GM19372 (cell line): ENCODE measurements at regions not wholly inside any gene's neighbourhood (a gene's known extent, or its start where the extent isn't known, plus 50 kb on each side); places are given as distances from the start of the nearest gene placed in this dataset.

Source experiments
- ATAC-seq: cut with Tn5 transposase; IDR thresholded peaks from one replicate; pipeline ENCODE4 v1.9.1; 2021; ENCODE audit warnings: mild to moderate bottlenecking, low read depth, moderate library complexity; ENCODE audit not compliant: unreplicated experiment

DNA sequence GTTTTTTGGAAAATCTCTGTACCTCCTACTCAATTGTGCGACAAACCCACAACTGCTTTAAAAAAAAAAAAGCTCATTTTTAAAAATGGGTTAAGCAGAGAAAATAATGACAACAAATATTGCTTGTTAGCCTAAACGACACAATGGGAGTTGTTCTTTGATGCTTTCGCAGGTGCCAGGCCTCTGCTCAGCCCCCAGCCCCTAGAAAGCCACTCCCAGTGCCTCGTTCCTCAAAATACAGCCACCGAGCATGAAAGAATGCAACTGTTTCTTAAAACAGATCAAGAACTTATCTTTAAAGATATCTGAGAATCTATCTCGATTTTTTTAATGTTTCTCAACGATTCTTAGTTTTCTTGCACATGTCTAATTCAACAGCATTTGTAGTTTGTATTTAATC is 85.2 kb upstream of the PFKP start:
- ATAC-seq, result no peak

DNA sequence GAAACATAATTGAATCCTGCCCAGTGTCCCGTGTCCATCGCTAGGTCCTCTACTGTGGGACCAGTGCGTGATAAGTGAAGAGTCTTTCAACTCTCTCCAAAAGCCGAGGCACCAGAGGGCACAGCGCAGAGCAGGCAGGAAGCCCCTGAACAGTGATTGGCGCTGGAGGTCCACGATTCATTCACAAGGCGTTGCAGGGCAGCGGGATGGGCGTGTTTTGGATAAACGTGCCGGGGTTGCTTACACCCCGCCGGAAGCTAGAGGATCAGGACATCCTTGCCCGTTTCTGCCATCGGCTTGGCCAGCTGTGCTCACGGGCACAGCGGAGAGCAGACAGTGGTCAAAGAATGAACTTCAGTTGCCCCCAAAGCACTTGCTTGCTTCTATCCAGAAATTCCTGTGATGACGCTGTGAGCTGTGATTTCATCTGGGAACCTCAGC is 86.0 kb upstream of the PFKP start:
- no peak for ATAC-seq

DNA sequence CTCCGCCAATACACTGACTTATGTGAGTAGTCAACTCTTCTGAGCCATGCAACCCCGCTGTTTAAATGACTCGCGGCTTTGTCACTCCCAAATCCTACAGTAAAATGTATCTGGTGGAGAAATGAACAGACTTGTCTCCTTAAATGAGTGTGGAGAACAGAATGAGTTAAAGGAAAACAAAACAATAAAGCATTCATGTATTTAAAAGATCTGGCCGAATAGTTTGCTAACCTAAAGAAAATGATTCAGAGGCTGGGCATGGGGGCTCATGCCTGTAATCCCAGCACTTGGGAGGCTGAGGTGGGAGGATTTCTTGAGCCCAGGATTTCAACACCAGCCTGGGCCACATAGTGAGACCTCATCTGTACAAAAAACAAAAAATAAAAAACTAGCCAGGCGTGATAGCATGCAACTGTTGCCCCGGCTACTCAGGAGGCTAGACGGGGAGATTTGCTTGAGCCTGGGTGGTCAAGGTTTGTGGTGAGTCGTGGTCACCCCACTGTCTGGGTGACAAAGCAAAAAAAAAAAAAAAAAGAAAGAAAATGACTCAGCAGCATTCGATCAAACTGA is 86.5 kb upstream of the PFKP start:
- ATAC-seq, result no peak

DNA sequence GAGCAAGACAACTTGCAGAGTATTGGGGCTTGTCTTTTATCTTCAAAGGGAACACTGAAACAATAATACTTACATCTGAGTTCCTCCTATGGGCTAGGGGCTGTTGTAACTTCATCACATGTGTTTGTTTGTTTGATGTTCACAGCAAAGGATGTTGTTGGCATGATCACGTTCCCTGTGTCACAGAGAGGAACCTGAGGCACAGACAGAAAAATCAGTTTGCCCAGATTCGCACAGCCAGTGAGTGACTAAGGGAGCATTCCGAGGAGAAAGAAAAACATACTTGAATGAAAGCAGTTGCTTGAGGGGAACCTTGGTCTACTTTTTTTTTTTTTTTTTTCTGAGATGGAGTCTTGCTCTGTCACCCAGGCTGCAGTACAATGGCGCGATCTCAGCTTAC is 87.2 kb upstream of the PFKP start:
- no peak for ATAC-seq

DNA sequence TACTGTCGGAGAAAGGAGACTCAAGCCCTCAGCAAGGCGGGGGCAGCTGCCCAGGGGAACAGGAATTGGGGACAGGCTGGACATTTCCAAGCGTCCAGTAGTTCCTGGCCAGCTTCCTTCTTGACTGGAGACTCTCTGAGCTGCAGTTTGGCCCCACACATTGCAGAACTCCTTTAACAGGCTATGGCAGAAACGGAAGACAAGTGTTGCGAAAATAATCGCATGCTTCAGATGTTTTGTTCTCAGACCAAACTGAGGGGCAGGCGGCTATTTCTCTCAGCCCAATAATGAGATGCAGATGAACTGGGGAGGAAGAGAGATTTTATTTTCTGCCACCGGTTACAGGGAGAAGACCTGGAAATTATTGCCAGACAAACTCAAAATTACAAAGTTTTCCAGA is 88.0 kb upstream of the PFKP start:
- no peak for ATAC-seq

DNA sequence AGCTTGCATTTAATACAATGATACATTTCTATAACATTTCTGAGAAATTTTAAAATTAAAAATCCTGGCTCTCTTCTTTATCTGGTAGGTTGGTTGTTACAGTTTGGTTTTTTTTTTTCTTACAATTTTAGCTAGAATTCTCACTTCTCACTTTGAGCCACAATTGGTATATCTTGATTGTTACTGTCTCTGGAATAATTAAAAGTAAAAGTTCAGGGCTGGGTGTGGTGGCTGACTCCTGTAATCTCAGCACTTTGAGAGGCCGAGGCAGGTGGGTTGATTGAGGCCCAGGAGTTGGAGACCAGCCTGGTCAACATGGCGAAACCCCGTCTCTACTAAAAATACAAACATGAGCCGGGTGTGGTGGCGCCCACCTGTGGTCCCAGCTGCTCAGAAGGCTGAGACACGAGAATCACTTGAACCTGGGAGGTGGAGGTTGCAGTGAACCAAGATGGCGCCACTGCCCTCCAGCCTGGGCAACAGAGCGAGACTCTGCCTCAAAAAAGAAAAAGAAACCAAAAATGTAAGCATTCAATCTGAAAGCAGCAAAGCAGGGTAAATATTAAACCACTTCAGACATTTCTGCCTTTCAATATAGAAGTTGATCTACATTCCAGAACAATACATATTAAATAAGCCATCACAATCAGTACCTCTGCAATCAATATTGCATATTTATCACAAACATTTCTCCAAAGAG is 88.6 kb upstream of the PFKP start:
- ATAC-seq, result no peak

DNA sequence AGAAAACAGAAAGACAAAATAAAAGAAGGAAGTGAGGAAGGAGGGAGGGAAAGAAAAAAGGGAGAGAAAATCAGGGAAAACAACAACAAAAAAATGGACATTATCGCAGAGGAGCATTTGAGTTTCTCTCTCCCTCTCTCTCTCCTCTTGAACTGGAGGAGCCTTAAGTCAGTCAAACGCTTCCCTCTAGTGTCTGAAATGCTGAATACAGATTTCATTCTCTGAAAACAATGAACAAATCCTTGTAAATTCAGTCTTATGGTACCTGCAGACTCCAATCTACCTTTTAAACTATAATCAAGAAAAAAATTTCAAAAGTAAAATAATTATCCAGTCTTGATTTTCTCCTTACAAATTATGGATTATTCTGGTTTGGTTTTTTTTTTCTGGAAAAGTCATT is 89.2 kb upstream of the PFKP start:
- ATAC-seq, result peak; percentile 54

DNA sequence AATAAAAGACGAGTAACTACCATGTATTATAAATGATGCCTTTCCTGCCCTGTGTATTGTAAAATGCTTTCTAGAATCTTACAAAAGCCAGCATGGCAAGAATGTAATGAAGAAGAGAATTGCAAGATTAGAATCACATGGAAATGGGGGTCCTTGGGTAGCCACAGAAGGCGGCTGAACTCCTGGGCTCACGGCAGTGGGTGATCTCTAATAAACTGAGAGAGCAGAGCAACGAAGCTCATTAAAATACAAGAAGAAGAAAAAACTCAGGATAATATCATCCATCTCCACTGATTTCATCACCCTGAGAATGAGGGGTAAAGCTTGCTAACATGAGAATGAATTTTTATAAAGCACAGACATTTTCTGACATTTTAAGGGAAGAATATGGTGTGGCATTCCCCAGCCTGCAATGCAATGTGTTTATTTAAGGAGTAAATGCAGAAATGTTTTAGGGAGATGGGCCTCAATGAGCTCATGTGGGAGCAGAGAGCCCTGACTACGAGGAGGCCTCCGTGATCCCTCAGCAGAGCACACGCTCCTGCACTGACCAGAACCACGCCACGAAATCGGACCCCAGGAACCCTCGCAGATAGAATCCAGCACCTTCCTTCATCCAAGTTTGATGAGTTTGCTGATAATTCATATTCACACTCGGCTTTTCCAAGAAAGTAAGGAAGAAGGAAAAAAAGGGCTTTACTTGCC is 92.7 kb upstream of the PFKP start:
- no peak for ATAC-seq

DNA sequence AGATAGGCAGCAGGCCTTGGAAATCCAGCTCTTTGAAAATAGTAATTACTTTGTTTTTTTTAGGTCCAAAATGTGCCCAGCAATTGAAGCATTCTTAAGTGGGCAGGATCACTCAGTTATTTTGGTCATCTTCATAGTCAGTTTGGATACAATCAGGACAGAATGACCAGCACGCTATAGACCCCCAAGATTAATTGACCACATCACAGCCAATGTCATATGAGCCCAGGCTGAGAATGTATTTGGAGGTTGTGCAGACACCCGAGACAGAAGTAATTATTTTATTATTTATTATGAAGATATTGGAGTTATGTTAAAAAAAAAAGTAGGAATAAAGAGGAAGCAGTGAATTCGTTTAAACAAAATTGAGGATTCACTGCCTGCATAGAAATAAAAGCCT is 93.3 kb upstream of the PFKP start:
- no peak for ATAC-seq

DNA sequence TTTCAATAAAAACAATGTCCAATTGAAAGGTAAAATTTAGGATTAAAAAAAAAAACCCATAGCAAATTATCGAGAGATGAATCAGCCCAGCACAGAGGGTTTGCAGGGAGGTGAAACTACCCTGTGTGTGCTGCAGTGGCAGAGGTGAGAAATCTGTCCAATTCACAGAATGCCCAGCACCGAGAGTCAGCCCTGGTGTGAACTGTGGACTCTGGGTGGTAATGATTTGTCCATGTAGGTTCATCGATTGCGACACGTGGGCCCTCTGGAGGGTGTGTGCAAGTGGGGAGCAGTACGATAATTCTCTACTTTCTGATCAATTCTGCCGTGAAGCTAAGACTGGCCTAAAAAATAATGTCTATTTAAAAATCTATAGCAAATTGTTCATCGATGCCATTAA is 94.5 kb upstream of the PFKP start:
- no peak for ATAC-seq

DNA sequence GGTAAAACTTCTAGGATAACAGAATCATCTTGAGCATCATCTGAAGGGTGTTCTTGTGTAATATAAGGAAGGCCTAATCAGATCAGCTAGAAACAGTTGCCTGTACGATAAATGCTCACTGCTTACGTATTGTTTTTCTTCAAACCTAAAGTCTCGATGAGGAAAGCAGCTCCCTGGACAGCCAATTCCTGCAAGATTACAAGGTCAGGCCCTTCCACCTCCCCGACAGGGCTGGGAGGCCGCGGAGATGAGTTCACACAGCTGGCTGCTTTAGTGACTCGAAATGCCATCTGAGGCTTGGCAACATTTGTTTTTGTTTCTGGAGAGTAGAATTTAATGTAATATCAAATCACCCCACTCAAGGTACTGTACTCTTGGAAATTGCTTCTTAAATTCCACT is 95.1 kb upstream of the PFKP start:
- ATAC-seq, result no peak

DNA sequence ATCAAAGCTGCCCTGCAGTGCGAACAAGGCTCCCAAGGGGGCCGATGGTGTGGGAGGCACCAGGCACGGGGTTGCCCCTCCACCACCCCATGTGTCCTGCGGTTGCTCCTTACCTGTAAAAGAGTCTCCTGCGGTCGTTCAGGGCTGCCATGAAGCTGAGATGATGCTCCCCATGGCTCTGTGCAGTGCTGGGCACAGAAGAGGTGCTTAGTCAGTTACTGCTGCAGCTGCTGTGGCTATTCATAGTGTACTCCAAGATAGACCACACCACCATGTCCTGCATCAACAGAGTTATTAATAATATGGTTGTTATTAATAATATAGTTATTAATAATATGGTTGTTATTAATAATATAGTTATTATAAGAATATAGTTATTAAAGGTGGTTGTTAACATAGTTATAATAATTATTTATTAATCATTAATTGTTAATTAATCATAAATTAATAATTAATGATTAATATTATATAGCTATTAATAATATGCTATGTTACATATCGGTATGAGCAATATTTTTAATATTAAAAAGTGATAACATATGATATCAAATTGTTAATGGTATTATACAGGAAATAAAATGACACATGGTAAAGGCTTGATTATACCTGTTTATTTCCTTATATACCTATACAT is 97.0 kb upstream of the PFKP start:
- ATAC-seq, result no peak

DNA sequence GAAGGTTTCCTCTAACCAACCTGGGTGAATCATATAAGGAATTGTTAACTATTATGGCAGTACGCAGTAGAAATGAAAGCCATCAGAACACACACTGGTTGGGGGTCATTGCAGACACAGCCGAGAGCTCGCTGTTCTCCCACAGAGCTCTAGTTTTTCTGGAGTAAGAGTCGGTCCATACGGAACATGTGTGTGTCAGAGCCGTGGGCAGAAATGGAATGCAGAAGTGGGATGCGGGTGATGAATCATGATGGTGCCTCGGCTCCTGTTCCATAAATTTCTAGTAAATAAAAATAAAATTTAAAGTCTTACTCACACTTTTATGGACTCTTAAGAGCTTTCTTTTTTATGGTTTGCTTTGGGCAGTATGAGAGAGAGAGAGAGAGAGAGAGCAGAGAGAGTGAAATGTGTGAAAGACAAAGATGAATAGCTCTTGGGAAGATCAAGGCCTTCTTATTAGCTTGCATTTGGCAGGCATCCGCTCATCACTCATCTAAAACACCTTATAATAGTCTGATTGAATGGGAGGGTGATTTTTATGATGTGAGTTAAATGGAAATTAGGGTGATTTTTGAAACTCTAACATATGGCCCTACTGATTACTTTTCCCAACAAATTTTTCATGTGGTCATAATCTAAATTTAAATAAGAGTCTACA is 98.8 kb upstream of the PFKP start:
- no peak for ATAC-seq

DNA sequence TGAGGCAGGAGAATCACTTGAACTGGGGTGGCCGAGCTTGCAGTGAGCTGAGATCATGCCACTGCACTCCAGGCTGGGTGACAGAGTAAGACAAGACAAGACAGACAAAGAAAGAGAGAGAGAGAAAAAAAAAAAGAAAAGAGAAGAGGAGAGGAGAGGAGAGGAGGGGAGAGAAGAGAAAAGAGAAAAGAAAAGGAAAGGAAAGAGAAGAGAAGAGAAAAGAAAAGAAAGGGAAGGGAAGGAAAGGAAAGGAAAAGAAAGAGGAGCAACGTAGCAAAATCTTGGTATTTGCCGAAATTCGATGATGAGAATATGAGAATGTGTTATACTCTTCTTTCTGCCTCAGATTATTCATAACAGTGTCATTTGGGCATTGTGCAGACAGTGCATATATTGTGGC is 101.2 kb upstream of the PFKP start:
- no peak for ATAC-seq

DNA sequence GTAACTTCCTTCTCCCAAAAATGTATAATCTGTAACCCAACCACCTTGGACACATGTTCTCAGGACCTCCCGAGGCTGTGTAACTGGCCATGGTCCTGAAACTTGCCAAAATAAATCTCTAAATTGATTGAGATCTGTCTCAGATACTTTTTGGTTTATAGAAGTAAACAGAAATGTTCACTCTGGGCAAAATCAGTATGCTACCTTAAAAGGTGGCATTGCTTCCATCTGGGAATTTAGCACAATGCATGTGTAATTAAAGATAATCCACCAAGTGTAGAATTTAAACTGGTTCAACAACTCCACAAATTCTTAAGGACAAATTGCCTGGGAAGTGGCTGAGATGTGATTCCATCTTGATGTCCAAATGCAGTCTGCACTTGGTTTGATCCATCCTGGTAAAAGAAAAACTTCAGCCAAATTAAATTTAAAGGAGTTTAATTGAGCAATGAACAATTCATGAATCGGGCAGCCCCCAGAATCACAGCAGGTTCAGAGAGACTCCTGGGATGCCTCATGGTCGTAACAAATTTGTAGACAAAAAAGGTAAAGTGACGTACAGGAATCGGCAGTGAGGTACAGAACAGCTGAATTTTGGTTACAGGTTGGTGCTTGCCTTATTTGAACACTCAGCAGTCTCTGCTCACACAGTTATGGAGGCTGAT is 102.6 kb upstream of the PFKP start:
- no peak for ATAC-seq

DNA sequence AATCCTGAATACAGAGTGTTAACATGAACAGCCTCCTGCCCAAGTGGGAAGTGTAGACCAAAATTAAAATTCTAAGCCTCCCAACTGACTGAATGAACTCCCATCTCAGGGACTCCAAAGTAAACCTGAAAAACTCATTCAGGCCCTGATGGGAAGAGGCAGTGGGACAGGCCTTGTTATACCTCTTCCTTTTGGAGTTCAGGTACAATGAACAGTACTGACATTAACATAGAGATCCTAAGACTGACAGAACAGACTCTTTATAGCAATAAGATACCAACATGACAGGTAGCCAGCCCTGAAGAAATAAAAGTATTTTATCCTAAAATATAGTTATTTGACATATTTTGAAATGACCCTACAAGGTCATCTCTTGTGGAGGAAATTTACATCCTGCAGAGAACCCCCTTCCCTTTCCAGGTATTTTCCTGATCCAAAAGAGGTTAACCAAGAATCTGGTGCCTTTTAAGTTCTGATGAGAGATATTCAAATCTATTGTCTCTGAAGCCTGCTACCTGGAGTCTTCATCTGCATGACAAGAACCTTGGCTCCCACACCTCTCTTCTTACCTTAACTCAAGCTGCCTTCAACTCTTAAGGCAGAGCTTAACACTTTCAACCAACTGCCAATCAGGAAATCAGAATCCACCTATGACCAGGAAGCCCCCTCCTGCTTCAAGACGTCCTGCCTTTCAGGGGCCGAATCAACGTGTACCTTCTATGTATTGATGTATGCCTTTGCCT is 103.3 kb upstream of the PFKP start:
- no peak for ATAC-seq

DNA sequence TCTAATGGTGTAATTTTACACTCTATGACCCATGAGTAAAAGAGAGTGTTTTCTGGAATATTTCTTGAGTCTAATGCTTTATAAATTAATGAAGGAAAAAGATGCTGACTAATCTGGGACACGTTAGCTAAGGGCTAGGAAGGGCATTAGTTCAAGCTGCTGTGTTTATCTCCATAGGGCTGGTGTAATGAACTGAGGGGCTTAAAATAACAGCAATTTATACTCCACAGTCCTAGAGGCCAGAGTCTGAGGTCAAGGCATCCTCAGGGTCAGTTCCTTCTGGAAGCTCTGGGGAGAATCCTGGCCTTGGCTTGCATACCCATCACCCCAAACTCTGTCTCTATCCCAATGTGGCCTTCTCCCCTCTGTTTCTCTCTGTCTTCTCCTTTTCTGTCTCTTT is 105.2 kb upstream of the PFKP start:
- ATAC-seq, result no peak

DNA sequence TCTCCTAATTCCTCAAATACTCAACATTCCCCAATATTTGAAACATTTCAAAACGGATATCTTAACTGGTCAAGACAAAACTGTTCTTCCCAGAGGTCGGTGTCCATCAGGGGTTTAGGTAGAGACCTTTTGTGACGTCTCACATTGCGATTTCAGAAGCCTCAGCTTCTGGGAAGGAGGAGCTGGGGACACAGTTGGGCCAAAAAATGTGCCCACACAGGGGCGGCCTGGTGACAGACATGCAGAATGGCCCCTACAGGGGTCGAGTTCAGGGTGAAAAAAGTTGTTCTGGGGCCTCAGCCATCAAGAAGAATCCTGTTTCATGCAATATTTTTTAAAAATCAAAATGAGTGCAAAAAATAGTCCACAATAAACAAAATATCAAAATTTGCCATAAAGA is 108.7 kb upstream of the PFKP start:
- no peak for ATAC-seq

DNA sequence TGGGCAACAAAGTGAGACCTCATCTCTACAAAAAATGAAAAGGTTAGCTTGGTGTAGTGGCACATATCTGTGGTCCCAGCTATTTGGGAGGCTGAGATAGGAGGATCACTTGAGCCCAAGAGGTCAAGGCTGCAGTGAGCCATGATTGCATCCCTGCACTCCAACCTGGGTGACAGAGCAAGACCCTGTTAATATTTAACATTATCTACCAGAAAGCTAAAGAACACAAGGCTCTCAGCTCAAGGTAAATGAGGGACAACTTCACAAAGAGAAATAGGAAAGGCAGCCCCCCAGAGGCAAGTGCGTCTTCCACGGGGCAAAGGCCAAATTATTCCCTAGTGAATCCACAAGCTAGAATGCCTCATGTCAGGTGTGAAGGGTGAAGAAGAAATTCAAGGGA is 109.6 kb upstream of the PFKP start:
- ATAC-seq, result no peak

DNA sequence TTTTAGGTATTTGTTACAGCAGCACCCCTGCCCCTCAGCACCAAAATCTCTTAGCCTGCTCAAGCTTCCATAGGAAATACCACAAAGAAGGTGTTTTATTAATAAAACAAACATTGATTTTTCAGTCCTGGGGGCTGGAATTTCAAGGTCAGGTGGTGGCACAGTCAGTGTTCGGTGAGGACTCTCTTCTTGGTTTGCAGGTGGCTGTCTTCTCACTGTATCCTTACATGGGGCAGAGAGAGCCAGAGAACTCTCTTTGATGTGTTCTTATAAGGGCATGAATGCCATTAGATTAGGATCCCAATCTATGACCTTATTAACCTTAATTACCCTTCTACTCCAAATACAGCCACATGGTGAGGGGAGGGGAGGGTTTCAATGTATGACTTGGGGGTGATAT is 112.3 kb upstream of the PFKP start:
- ATAC-seq, result no peak
